Lower leg skin (tissue), 4 donors: ENCODE measurements at regions not wholly inside any gene's neighbourhood (a gene's known extent, or its start where the extent isn't known, plus 50 kb on each side); places are given as distances from the start of the nearest gene placed in this dataset.

Experiments
- DNase-seq, 2 donors: peaks; one replicate each; pipeline ENCODE4 v3.0.0-alpha.2; 2019; ENCODE audit warnings: low spot score in 2 of 2
- H3K4me3 ChIP-seq: fragments of 200-600 bp; sonication (generic); 2 replicates; pipeline ENCODE4 v1.5.1; 2017; ENCODE audit warnings: mild to moderate bottlenecking, low read depth; ENCODE audit not compliant: poor library complexity, severe bottlenecking
- POLR2A ChIP-seq, 2 donors: fragments of 450-650 bp; IDR thresholded peaks; one replicate each; pipeline ENCODE4 v1.6.1; 2016 to 2017; ENCODE audit warnings: antibody characterized with exemption in 2 of 2, mild to moderate bottlenecking in 1 of 2, moderate library complexity in 1 of 2
- WGBS, 2 donors: methylation state at CpG; one replicate each; pipeline ENCODE4 v1.1.5; 2018; 5-methylcytosine and 5-hydroxymethylcytosine counted together
- intact Hi-C: fragments of 100-400 bp; cut with DNase I; formaldehyde crosslinking; loops from one replicate; pipeline ENCODE4 v1.15.0; 2023; ENCODE audit warnings: low total_unique reads
- TF ChIP-seq, protein P1 (sequence below), 3 donors: fragments of 450-650 bp; IDR thresholded peaks; one replicate each; pipeline ENCODE4 v1.5.1; 2016; ENCODE audit warnings: antibody characterized with exemption in 3 of 3, mild to moderate bottlenecking in 3 of 3, moderate library complexity in 2 of 3

- H3K4me3 ChIP-seq, result no peak overlapping the region
- DNase-seq, result no peak
- TF ChIP-seq, protein P1, sequence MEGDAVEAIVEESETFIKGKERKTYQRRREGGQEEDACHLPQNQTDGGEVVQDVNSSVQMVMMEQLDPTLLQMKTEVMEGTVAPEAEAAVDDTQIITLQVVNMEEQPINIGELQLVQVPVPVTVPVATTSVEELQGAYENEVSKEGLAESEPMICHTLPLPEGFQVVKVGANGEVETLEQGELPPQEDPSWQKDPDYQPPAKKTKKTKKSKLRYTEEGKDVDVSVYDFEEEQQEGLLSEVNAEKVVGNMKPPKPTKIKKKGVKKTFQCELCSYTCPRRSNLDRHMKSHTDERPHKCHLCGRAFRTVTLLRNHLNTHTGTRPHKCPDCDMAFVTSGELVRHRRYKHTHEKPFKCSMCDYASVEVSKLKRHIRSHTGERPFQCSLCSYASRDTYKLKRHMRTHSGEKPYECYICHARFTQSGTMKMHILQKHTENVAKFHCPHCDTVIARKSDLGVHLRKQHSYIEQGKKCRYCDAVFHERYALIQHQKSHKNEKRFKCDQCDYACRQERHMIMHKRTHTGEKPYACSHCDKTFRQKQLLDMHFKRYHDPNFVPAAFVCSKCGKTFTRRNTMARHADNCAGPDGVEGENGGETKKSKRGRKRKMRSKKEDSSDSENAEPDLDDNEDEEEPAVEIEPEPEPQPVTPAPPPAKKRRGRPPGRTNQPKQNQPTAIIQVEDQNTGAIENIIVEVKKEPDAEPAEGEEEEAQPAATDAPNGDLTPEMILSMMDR (IDR thresholded peaks at IDR 0.05), result no peak
- no peak for TF ChIP-seq POLR2A (IDR thresholded peaks at IDR 0.05)
- intact Hi-C loops, result no loop called here
- 21 to 30% methylated on average over 1 of the region's 1 CpG for WGBS, 2 donors
Measured at GRCh38 chr6:66538551-66539135, 831.6 kb upstream of the EYS start.

GRCh38 chr6:66533921-66534404, 826.9 kb upstream of the EYS start:
- TF ChIP-seq, protein P1 (IDR thresholded peaks at IDR 0.05), result no peak
- no peak for TF ChIP-seq POLR2A (IDR thresholded peaks at IDR 0.05)
- intact Hi-C loops, result no loop called here
- no peak for DNase-seq
- no peak overlapping the region for H3K4me3 ChIP-seq
- 18% methylated on average over 4 of the region's 4 CpGs for WGBS, 2 donors

DNA sequence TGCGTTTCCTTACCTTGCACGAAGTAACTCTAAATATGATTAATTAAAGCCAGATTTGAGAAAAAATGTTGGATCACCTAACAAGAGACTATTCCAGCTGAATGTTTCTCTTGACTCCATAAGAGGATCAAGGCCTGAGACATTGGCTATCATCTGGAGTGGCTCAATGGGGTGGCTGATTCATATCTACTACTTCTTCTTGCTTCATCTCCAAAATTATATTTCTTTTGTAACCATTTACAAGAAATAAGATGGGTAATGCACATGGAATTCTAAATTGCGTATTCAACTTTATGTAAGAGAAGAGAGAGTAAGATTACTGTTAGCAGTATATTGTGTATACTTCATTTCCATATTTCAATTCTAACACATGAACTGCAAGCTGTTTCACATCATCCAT, 819.0 kb upstream of the EYS start:
- no peak overlapping the region for H3K4me3 ChIP-seq
- WGBS, 2 donors, result 88 to 91% methylated on average over 3 of the region's 3 CpGs
- no peak for DNase-seq
- intact Hi-C loops, result no loop called here
- TF ChIP-seq POLR2A (IDR thresholded peaks at IDR 0.05), result no peak
- TF ChIP-seq, protein P1 (IDR thresholded peaks at IDR 0.05), result no peak

DNA sequence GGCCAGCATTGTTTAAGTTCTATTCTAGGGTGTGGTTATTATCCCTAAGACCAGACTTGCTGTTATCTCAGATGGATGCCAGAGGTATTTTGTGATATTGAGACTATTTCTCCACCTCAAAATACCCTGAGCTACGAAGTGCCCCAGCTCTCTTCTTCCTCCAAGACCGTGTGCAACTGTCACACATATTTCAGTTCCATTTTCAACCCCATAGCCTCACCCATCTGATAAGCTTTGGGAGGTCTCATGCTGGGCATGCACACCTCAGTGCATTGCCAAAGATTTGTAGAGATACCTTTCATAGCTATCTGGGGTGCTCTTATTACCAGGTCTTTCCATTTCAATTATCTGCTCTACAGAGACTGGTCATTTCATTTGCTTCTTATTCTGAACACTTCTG, 815.8 kb upstream of the EYS start:
- no peak for DNase-seq
- TF ChIP-seq, protein P1 (IDR thresholded peaks at IDR 0.05), result no peak
- TF ChIP-seq POLR2A (IDR thresholded peaks at IDR 0.05), result no peak
- H3K4me3 ChIP-seq, result no peak overlapping the region
- 64 to 75% methylated on average over 2 of the region's 2 CpGs for WGBS, 2 donors
- intact Hi-C loops, result no loop called here

GRCh38 chr6:66516377-66516776, 809.4 kb upstream of the EYS start:
- intact Hi-C loops, result no loop called here
- no peak overlapping the region for H3K4me3 ChIP-seq
- TF ChIP-seq, protein P1 (IDR thresholded peaks at IDR 0.05), result no peak
- no peak for TF ChIP-seq POLR2A (IDR thresholded peaks at IDR 0.05)
- no peak for DNase-seq

- H3K4me3 ChIP-seq, result no peak overlapping the region
- no peak for DNase-seq
- 75% methylated on average over 3 of the region's 3 CpGs for WGBS, 2 donors
- intact Hi-C loops, result no loop called here
- TF ChIP-seq, protein P1 (IDR thresholded peaks at IDR 0.05), result no peak
- no peak for TF ChIP-seq POLR2A (IDR thresholded peaks at IDR 0.05)
Measured at GRCh38 chr6:66508433-66508832, 801.4 kb upstream of the EYS start.
